CD4-positive, alpha-beta T cell treated with Interferon alpha-2 for 1 hour (primary cell): ENCODE measurements at regions not wholly inside any gene's neighbourhood (a gene's known extent, or its start where the extent isn't known, plus 50 kb on each side); places are given as distances from the start of the nearest gene placed in this dataset.

ENCODE experiments used
- DNase-seq, 2 donors: peaks; one replicate each; pipeline ENCODE4 v3.0.0-alpha.2; 2020 to 2022

DNA sequence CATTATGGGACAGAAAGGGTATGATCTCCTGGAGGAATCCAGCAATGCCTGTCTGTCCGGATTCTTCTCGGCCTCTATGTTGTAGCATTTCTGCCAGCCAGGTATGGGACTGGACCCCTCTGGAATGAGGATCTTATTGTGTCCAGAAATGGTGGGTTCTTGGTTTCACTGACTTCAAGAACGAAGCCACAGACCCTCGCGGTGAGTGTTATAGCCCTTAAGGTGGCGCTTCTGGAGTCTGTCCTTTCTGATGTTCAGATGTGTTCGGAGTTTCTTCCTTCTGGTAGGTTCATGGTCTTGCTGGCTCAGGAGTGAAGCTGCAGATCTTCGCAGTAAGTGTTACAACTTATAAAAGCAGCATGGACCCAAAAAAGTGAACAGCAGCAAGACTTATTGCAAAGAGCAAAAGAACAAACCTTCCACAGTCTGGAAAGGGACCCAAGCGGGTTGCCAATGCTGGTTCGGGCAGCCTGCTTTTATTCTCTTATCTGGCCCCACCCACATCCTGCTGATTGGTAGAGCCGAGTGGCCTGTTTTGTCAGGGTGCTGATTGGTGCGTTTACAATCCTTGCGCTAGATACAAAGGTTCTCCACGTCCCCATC is 62.3 kb upstream of the IER3 start:
- DNase-seq: no peak

DNA sequence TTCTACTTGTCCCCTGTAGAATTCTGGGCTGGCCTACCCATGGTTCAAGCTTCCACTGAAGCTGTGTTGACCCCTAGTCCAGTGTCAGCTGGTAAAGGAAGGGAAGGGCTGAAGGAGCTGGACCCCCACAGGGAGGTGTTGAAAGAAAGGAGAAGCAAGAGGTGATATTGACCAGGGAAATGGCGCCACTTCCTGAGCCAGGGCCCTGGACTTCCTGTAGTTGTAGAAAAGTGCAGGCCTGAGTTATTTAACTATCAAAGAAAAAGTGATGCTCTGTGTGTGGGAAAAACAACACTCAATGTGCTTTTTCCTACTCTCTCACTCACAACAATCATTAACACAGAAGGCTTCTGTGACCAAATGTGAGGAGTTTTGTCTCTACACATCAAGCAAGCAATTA is 60.0 kb upstream of the IER3 start:
- DNase-seq: no peak

DNA sequence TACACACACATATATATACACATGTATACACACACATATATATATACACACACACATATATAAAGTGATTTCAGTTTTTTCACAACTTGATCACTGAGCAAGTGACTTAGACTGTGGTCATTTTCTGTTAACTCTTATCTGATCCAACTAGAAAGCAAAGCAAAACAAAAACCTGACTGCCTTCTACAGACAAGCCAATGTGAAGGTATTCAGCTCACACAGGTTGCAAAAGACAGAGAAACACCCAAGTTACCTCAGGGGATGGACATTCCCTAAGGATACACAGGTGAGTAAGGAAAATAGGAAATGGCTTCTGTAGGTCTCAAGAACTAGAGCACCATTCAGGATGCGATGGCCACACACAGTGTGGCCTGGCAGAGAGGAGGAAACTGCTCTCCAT is 58.4 kb upstream of the IER3 start:
- no peak for DNase-seq

DNA sequence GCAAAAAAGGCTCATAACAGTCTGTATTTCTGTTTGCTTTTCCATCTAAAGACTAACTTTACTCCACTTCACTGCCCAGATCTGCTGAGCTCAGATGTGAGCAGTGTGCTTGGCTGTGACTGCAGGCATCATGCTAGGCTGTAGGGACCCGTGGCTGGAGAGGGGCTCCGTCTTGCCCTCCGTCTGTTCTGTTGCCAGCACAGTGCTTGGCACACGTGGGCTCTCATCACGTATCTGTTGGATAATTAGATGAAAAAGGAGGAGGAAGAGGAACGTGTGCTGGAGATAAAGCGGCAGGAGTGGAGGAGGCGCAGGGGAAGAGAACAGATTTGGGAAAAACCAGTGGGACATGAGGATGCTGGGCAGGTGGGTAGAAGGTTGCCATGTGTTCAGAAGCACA is 57.6 kb upstream of the IER3 start:
- no peak for DNase-seq

DNA sequence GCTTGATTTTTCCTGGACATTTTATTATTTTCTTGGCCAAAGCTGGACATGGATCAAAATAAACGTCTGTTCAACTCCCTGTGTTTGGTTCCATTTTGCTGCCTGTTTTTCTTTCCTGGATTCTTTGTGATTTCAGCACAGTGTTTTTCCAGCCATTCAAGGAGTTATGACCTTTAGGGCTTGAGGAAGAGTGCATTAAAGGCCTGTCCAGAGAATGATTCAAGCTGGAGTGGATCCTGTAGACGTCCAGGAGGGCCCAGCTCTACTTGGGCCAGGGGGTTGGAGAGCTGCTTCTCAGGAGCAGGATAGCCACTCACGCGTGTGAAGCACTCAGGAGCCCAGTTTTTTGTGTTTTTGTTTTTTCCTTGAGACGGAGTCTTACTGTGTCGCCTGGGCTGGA is 56.5 kb upstream of the IER3 start:
- no peak for DNase-seq

DNA sequence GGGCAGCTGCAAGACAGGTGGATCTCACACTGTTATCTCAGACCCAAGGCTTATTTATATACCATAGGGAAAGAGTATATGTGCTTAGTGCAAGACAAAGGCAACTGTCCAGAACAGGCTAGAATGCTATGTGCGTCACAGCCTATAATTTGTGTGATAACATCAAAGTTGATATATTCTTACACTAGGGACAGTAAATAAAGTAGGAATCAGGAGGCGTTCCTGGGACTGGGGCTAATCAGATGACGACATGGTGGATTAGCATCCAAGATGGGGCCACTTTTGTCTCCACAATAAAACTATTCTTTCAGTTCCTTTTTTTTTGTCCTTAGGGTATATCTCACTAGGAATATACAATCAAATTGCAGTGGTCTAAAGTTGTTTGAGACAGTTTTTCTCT is 54.9 kb upstream of the IER3 start:
- DNase-seq: no peak

DNA sequence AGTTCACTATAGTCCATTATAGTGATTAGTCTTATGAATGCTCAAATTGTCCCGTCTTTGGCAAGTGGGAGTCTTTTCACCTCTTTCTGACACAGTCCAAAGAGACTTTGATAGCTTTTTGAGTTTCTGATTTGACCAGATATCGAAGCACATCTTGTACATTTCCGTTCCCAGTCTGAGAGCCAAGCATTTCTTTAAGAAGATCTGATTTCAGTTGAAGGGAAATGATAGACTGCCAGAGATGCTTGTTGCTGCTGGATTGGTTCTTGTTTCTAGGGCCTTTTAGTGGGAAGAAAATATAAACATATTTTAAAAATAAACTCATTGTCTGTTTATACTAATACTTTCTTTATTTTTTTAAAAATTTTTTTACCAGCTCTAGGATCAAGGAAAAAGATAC is 54.1 kb upstream of the IER3 start:
- DNase-seq: no peak

DNA sequence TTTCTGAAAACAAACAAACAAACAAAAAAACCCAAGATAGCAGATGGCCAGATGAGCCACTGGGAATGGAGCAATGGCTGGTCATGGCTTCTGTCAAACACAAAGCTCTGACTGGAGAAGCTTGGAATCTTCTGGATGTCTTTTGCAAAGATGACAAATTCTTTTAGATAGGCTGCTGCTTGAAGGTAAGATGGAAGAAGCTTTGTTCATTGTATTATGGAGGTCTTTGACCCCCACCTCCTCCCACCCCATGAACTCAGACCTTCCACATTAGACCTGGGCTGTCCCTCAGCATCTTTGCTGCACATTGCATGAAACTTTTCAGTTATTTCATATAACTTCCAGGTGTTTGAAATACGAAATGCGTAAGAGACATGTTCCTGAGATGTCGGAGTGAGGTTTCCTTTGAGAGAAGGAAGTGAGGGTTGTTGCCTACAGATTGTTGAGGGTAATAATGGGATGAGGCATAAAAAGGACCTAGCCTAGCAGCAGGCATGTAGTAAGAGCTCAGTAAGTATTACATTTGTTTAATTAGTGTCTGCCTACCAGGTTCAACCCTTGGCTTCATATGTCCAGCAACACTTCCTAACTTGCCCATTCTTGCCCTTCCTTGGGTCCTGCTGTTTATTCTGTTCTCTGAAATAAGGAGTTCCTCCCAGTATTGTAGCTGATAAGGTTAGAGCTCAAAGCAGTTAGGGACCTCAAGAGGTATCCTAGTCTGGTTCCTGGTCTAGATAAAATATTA is 51.4 kb upstream of the IER3 start:
- no peak for DNase-seq
